Tibial artery (tissue), 4 donors: ENCODE measurements at regions not wholly inside any gene's neighbourhood (a gene's known extent, or its start where the extent isn't known, plus 50 kb on each side); places are given as distances from the start of the nearest gene placed in this dataset.
A peak's percentile ranks its signal among the peaks of the same experiment; 100 is the strongest.

ENCODE experiments used
- DNase-seq, 2 donors: peaks; one replicate each; pipeline ENCODE4 v3.0.0-alpha.2; 2019
- H3K27ac ChIP-seq, 2 donors: fragments of 200-600 bp; sonication (generic) in 1 of 2; 1 replicate in 1 of 2; 2 replicates in 1 of 2; pipeline ENCODE4 v1.5.1; 2018 to 2019; ENCODE audit warnings: mild to moderate bottlenecking in 1 of 2
- H3K27me3 ChIP-seq, 2 donors: fragments of 200-600 bp; sonication (generic) in 1 of 2; one replicate each; pipeline versions ENCODE4 v1.5.1 to v1.6.0; 2016 to 2019
- H3K36me3 ChIP-seq, 3 donors: fragments of 200-600 bp; sonication (generic) in 2 of 3; one replicate each; pipeline ENCODE4 v1.5.1; 2016 to 2019; ENCODE audit warnings: mild to moderate bottlenecking in 2 of 3
- H3K4me1 ChIP-seq, 4 donors: fragments of 200-600 bp; sonication (generic) in 2 of 4; 1 replicate in 3 of 4; 2 replicates in 1 of 4; pipeline ENCODE4 v1.5.1; 2016 to 2019
- H3K4me3 ChIP-seq, 2 donors: fragments of 200-600 bp; sonication (generic) in 1 of 2; 1 replicate in 1 of 2; 2 replicates in 1 of 2; pipeline ENCODE4 v1.5.1; 2018 to 2019; ENCODE audit warnings: mild to moderate bottlenecking in 2 of 2
- H3K9me3 ChIP-seq, 3 donors: fragments of 200-600 bp; sonication (generic) in 1 of 3; one replicate each; pipeline ENCODE4 v1.5.1; 2016 to 2019
- CTCF ChIP-seq, 2 experiments: fragments of 200-600 bp in 1 of 2; fragments of 450-650 bp in 1 of 2; IDR thresholded peaks; one replicate each; pipeline ENCODE4 v1.5.1; 2017 to 2019; ENCODE audit warnings: antibody characterized with exemption in 2 of 2, mild to moderate bottlenecking in 1 of 2, moderate library complexity in 1 of 2
- intact Hi-C: fragments of 100-400 bp; cut with DNase I; formaldehyde crosslinking; loops from one replicate; pipeline ENCODE4 v1.15.0; 2023; ENCODE audit warnings: low total_unique reads

GRCh38 chr2:8578335-8579244 lies 103.3 kb upstream of the ID2 start:
- Histone ChIP-seq H3K27me3 (peaks cover 0 to 15% of the 10 kb centered on the region in 2 donors), H3K36me3 (no peaks in the 10 kb centered on the region), H3K4me3 (no peak overlapping the region), H3K27ac (no peak overlapping the region), H3K9me3 (no peaks in the 10 kb centered on the region), H3K4me1 (peaks cover 0 to 25% (median 14%) of the 10 kb centered on the region in 4 donors)
- no peak for DNase-seq
- TF ChIP-seq CTCF (IDR thresholded peaks at IDR 0.05): no peak
- intact Hi-C loops: no loop called here

GRCh38 chr2:8579485-8580085 lies 102.3 kb upstream of the ID2 start:
- H3K27ac ChIP-seq: no peak overlapping the region
- no peaks in the 10 kb centered on the region for H3K36me3 ChIP-seq
- intact Hi-C loops: no loop called here
- TF ChIP-seq CTCF (IDR thresholded peaks at IDR 0.05): no peak
- no peaks in the 10 kb centered on the region for H3K9me3 ChIP-seq
- peaks cover 0 to 9% of the 10 kb centered on the region in 2 donors for H3K27me3 ChIP-seq
- no peak for DNase-seq
- no peak overlapping the region for H3K4me3 ChIP-seq
- H3K4me1 ChIP-seq: peaks cover 0 to 32% (median 20%) of the 10 kb centered on the region in 4 donors

GRCh38 chr2:8580316-8581233 lies 101.3 kb upstream of the ID2 start:
- intact Hi-C loops: no loop called here
- Histone ChIP-seq H3K4me1 (peaks cover 0 to 22% (median 13%) of the 10 kb centered on the region in 4 donors), H3K4me3 (no peak overlapping the region), H3K9me3 (no peaks in the 10 kb centered on the region), H3K36me3 (no peaks in the 10 kb centered on the region), H3K27ac (no peak overlapping the region), H3K27me3 (peaks cover 0 to 3% of the 10 kb centered on the region in 2 donors)
- no peak for DNase-seq
- no peak for TF ChIP-seq CTCF (IDR thresholded peaks at IDR 0.05)

GRCh38 chr2:8581234-8581561 lies 100.7 kb upstream of the ID2 start:
- Histone ChIP-seq H3K9me3 (no peaks in the 10 kb centered on the region), H3K4me1 (peaks cover 0 to 17% (median 12%) of the 10 kb centered on the region in 4 donors), H3K27me3 (no peaks in the 10 kb centered on the region), H3K36me3 (no peaks in the 10 kb centered on the region), H3K4me3 (no peak overlapping the region), H3K27ac (no peak overlapping the region)
- intact Hi-C loops: no loop called here
- no peak for TF ChIP-seq CTCF (IDR thresholded peaks at IDR 0.05)
- DNase-seq: no peak

DNA sequence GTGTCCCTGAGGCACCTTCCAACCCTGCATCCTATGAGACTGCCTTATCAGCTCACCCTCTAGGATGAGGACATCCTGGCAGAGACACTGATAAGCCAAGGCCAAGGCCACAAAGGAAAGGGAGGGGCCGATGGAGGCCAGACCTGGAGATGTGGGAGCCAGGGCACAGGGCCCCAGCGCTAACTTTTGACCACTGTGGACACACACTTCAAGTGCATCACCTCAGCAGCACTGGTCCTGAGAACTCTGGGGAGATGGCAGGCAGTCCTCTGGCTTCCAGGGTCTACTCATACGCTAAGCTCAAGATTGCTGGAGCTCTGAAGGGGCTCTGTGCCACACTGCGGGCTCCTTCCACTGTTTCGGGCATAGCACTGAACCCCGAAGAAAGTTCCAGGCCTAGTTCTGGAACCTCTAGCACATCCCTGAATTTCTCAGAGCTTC lies 100.2 kb upstream of the ID2 start:
- H3K36me3 ChIP-seq: no peaks in the 10 kb centered on the region
- intact Hi-C loops: no loop called here
- H3K9me3 ChIP-seq: no peaks in the 10 kb centered on the region
- H3K27me3 ChIP-seq: no peaks in the 10 kb centered on the region
- no peak overlapping the region for H3K4me3 ChIP-seq
- DNase-seq: no peak
- TF ChIP-seq CTCF (IDR thresholded peaks at IDR 0.05): no peak
- peaks cover 0 to 17% (median 12%) of the 10 kb centered on the region in 4 donors for H3K4me1 ChIP-seq
- H3K27ac ChIP-seq: peak overlapping the region in 1 of 2 donors; percentile 61
